Left lung (tissue), 4 donors: ENCODE measurements at regions not wholly inside any gene's neighbourhood (a gene's known extent, or its start where the extent isn't known, plus 50 kb on each side); places are given as distances from the start of the nearest gene placed in this dataset.

Experiments used
- ATAC-seq: fragments of 200-7000 bp; cut with Tn5 transposase; one replicate; pipeline ENCODE4 v1.9.1; 2020; ENCODE audit warnings: moderate library complexity
- DNase-seq, 4 donors: peaks; one replicate each; pipeline ENCODE4 v3.0.0-alpha.2; 2013 to 2020
- H3K27ac ChIP-seq, 2 donors: fragments of 200-600 bp; sonication (generic) in 1 of 2; one replicate each; pipeline versions ENCODE4 v1.5.0 to v1.8.0; 2020 to 2021
- H3K27me3 ChIP-seq, 2 donors: fragments of 200-600 bp; sonication (generic) in 1 of 2; one replicate each; pipeline versions ENCODE4 v1.5.0 to v1.8.0; 2020 to 2021
- H3K36me3 ChIP-seq, 2 donors: fragments of 200-600 bp; sonication (generic) in 1 of 2; one replicate each; pipeline versions ENCODE4 v1.5.0 to v1.8.0; 2020 to 2021
- H3K4me1 ChIP-seq, 2 donors: fragments of 200-600 bp; one replicate each; pipeline ENCODE4 v1.8.0; 2021
- H3K4me3 ChIP-seq, 2 donors: fragments of 200-600 bp; sonication (generic) in 1 of 2; one replicate each; pipeline versions ENCODE4 v1.5.0 to v1.8.0; 2020 to 2021; ENCODE audit warnings: mild to moderate bottlenecking in 1 of 2
- H3K9me3 ChIP-seq, 2 donors: fragments of 200-600 bp; sonication (generic) in 1 of 2; one replicate each; pipeline versions ENCODE4 v1.5.0 to v1.8.0; 2020 to 2021
- CTCF ChIP-seq, 2 donors: fragments of 200-600 bp; sonication (generic) in 1 of 2; IDR thresholded peaks; one replicate each; pipeline versions ENCODE4 v1.5.0 to v1.8.0; 2021; ENCODE audit warnings: antibody characterized with exemption in 2 of 2
- intact Hi-C, 2 donors: fragments of 100-400 bp; cut with DNase I; formaldehyde crosslinking; loops; one replicate each; pipeline versions ENCODE4 v1.11.2 to v1.14.2; 2022
- donor health status: DM: no; HTN: yes; CAD: no.
- donor health status: DM: no; HTN: no; CAD: no.

- no peak overlapping the region for H3K4me3 ChIP-seq
- no peaks in the 10 kb centered on the region for H3K36me3 ChIP-seq
- no peak overlapping the region for H3K27ac ChIP-seq
- H3K27me3 ChIP-seq = no peaks in the 10 kb centered on the region
- TF ChIP-seq CTCF (IDR thresholded peaks at IDR 0.05) = no peak
- peaks cover 0 to 4% of the 10 kb centered on the region in 2 donors for H3K4me1 ChIP-seq
- ATAC-seq = no peak
- intact Hi-C loops = no loop called here
- DNase-seq = no peak
- no peaks in the 10 kb centered on the region for H3K9me3 ChIP-seq
These were observed 558.6 kb upstream of the ADGRL2 start for GRCh38 chr1:81242103-81242502.

- Histone ChIP-seq H3K27ac (peak overlapping the region in 1 of 2 donors; percentile 70), H3K9me3 (no peaks in the 10 kb centered on the region), H3K4me3 (peak overlapping the region in 1 of 2 donors; percentile 10), H3K4me1 (peaks cover 0 to 4% of the 10 kb centered on the region in 2 donors), H3K36me3 (no peaks in the 10 kb centered on the region), H3K27me3 (no peaks in the 10 kb centered on the region)
- intact Hi-C loops = no loop called here
- ATAC-seq (no peak), DNase-seq (no peak)
- TF ChIP-seq CTCF (IDR thresholded peaks at IDR 0.05) = no peak
These were observed 562.6 kb upstream of the ADGRL2 start for GRCh38 chr1:81238129-81238528.

GRCh38 chr1:81237473-81238089 is 563.2 kb upstream of the ADGRL2 start:
- H3K9me3 ChIP-seq = no peaks in the 10 kb centered on the region
- peak overlapping the region in 1 of 2 donors; percentile 70 for H3K27ac ChIP-seq
- no peak for TF ChIP-seq CTCF (IDR thresholded peaks at IDR 0.05)
- DNase-seq = no peak
- ATAC-seq = no peak
- peaks cover 0 to 4% of the 10 kb centered on the region in 2 donors for H3K4me1 ChIP-seq
- H3K36me3 ChIP-seq = no peaks in the 10 kb centered on the region
- no peaks in the 10 kb centered on the region for H3K27me3 ChIP-seq
- H3K4me3 ChIP-seq = peak overlapping the region in 1 of 2 donors; percentile 10
- intact Hi-C loops = no loop called here

GRCh38 chr1:81234237-81234636 is 566.5 kb upstream of the ADGRL2 start:
- DNase-seq (no peak), ATAC-seq (no peak)
- Histone ChIP-seq H3K4me1 (peaks cover 0 to 4% of the 10 kb centered on the region in 2 donors), H3K4me3 (no peak overlapping the region), H3K36me3 (no peaks in the 10 kb centered on the region), H3K27me3 (no peaks in the 10 kb centered on the region), H3K27ac (no peak overlapping the region), H3K9me3 (no peaks in the 10 kb centered on the region)
- intact Hi-C loops = no loop called here
- no peak for TF ChIP-seq CTCF (IDR thresholded peaks at IDR 0.05)

GRCh38 chr1:81233591-81233990 is 567.1 kb upstream of the ADGRL2 start:
- Histone ChIP-seq H3K4me3 (no peak overlapping the region), H3K27me3 (no peaks in the 10 kb centered on the region), H3K9me3 (no peaks in the 10 kb centered on the region), H3K36me3 (no peaks in the 10 kb centered on the region), H3K4me1 (peaks cover 0 to 4% of the 10 kb centered on the region in 2 donors), H3K27ac (no peak overlapping the region)
- ATAC-seq (no peak), DNase-seq (no peak)
- TF ChIP-seq CTCF (IDR thresholded peaks at IDR 0.05) = no peak
- intact Hi-C loops = no loop called here
